ENCODE measurements at regions not wholly inside any gene's neighbourhood (a gene's known extent, or its start where the extent isn't known, plus 50 kb on each side); places are given as distances from the start of the nearest gene placed in this dataset.

- H3K4me1 ChIP-seq (ENCODE audit: control insufficient read depth in 2 of 2, insufficient read depth in 2 of 2, low read length in 2 of 2): no peaks in the 10 kb centered on the region
- 80% methylated on average over 1 of the region's 2 CpGs for WGBS (ENCODE audit: insufficient coverage)
- H3K9me3 ChIP-seq (ENCODE audit: control extremely low read depth in 1 of 3, control insufficient read depth in 2 of 3, insufficient read depth in 1 of 3, low read length in 2 of 3): no peaks in the 10 kb centered on the region
- Mint-ChIP-seq H3K9me3 (ENCODE audit: insufficient read depth) (peaks cover 4% of the 10 kb centered on the region), H3K27me3 (peaks cover 6% of the 10 kb centered on the region), H3K4me1 (no peaks in the 10 kb centered on the region), H3K27ac (no peak overlapping the region), H3K4me3 (no peak overlapping the region)
- H4K20me1 ChIP-seq (ENCODE audit: control insufficient read depth, insufficient read depth, low read length, poor library complexity, severe bottlenecking): no peaks in the 10 kb centered on the region
- CTCF ChIA-PET: no interaction called here
- no peaks in the 10 kb centered on the region for H3K79me2 ChIP-seq (ENCODE audit: control insufficient read depth, insufficient read depth, low read length)
- no peaks in the 10 kb centered on the region for H3K27me3 ChIP-seq (replicated peaks in 1 of 4; ENCODE audit: control extremely low read depth in 1 of 4, control insufficient read depth in 3 of 4, insufficient read depth in 4 of 4, low read length in 3 of 4)
- TF ChIP-seq EZH2 (IDR thresholded peaks at IDR 0.05; ENCODE audit: borderline replicate concordance, insufficient read depth, low read depth, low read length, poor library complexity, severe bottlenecking): no peak
- TF ChIP-seq, protein P1, sequence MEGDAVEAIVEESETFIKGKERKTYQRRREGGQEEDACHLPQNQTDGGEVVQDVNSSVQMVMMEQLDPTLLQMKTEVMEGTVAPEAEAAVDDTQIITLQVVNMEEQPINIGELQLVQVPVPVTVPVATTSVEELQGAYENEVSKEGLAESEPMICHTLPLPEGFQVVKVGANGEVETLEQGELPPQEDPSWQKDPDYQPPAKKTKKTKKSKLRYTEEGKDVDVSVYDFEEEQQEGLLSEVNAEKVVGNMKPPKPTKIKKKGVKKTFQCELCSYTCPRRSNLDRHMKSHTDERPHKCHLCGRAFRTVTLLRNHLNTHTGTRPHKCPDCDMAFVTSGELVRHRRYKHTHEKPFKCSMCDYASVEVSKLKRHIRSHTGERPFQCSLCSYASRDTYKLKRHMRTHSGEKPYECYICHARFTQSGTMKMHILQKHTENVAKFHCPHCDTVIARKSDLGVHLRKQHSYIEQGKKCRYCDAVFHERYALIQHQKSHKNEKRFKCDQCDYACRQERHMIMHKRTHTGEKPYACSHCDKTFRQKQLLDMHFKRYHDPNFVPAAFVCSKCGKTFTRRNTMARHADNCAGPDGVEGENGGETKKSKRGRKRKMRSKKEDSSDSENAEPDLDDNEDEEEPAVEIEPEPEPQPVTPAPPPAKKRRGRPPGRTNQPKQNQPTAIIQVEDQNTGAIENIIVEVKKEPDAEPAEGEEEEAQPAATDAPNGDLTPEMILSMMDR (IDR thresholded peaks at IDR 0.05): no peak
- H3K27ac ChIP-seq (ENCODE audit: low read length in 2 of 2): no peak overlapping the region
- H3K4me2 ChIP-seq (replicated peaks; ENCODE audit: low read depth, low read length, poor library complexity, severe bottlenecking): no peak overlapping the region
- H3K36me3 ChIP-seq (replicated peaks in 1 of 2; ENCODE audit: control extremely low read depth in 1 of 2, control insufficient read depth in 1 of 2, extremely low read depth in 1 of 2, insufficient read depth in 2 of 2, low read length in 1 of 2): no peaks in the 10 kb centered on the region
- no peak overlapping the region for H3K4me3 ChIP-seq (ENCODE audit: control extremely low read depth in 1 of 5, extremely low read depth in 1 of 5, insufficient read depth in 1 of 5, low read depth in 2 of 5, low read length in 4 of 5)
- DNase-seq: no peak
- H2AFZ ChIP-seq (ENCODE audit: insufficient read depth, low read depth, low read length, poor library complexity, severe bottlenecking): no peak overlapping the region
- H3K9ac ChIP-seq (ENCODE audit: low read length): no peak overlapping the region
- POLR2A ChIA-PET: no interaction called here
- intact Hi-C loops (cut with micrococcal nuclease): no loop called here
- no peak for ATAC-seq (ENCODE audit: low read depth)
Observed at GRCh38 chr16:80029381-80029630, 428.8 kb upstream of the MAF start.

- POLR2A ChIA-PET: no interaction called here
- no peak overlapping the region for H2AFZ ChIP-seq (ENCODE audit: insufficient read depth, low read depth, low read length, poor library complexity, severe bottlenecking)
- no peaks in the 10 kb centered on the region for H3K9me3 ChIP-seq (ENCODE audit: control extremely low read depth in 1 of 3, control insufficient read depth in 2 of 3, insufficient read depth in 1 of 3, low read length in 2 of 3)
- Mint-ChIP-seq H3K4me1 (no peaks in the 10 kb centered on the region), H3K27ac (no peak overlapping the region), H3K9me3 (ENCODE audit: insufficient read depth) (no peaks in the 10 kb centered on the region), H3K4me3 (no peak overlapping the region), H3K27me3 (peaks cover 6% of the 10 kb centered on the region)
- no peak for TF ChIP-seq EZH2 (IDR thresholded peaks at IDR 0.05; ENCODE audit: borderline replicate concordance, insufficient read depth, low read depth, low read length, poor library complexity, severe bottlenecking)
- TF ChIP-seq, protein P1 (IDR thresholded peaks at IDR 0.05): no peak
- intact Hi-C loops (cut with micrococcal nuclease): no loop called here
- H3K79me2 ChIP-seq (ENCODE audit: control insufficient read depth, insufficient read depth, low read length): no peaks in the 10 kb centered on the region
- no peak overlapping the region for H3K9ac ChIP-seq (ENCODE audit: low read length)
- ATAC-seq (ENCODE audit: low read depth): no peak
- H3K27me3 ChIP-seq (replicated peaks in 1 of 4; ENCODE audit: control extremely low read depth in 1 of 4, control insufficient read depth in 3 of 4, insufficient read depth in 4 of 4, low read length in 3 of 4): no peaks in the 10 kb centered on the region
- H3K36me3 ChIP-seq (replicated peaks in 1 of 2; ENCODE audit: control extremely low read depth in 1 of 2, control insufficient read depth in 1 of 2, extremely low read depth in 1 of 2, insufficient read depth in 2 of 2, low read length in 1 of 2): no peaks in the 10 kb centered on the region
- no peak overlapping the region for H3K4me3 ChIP-seq (ENCODE audit: control extremely low read depth in 1 of 5, extremely low read depth in 1 of 5, insufficient read depth in 1 of 5, low read depth in 2 of 5, low read length in 4 of 5)
- no peaks in the 10 kb centered on the region for H3K4me1 ChIP-seq (ENCODE audit: control insufficient read depth in 2 of 2, insufficient read depth in 2 of 2, low read length in 2 of 2)
- CTCF ChIA-PET: interaction anchor here (0.7 kb wide), 1 partner anchor 24 kb away, joined by 3 read pairs; no protein-coding TSS in a partner anchor
- no peak for DNase-seq
- no peaks in the 10 kb centered on the region for H4K20me1 ChIP-seq (ENCODE audit: control insufficient read depth, insufficient read depth, low read length, poor library complexity, severe bottlenecking)
- no peak overlapping the region for H3K4me2 ChIP-seq (replicated peaks; ENCODE audit: low read depth, low read length, poor library complexity, severe bottlenecking)
- no peak overlapping the region for H3K27ac ChIP-seq (ENCODE audit: low read length in 2 of 2)
- WGBS (ENCODE audit: insufficient coverage): 96% methylated on average over 3 of the region's 5 CpGs
Observed at GRCh38 chr16:80028581-80029380, 428.2 kb upstream of the MAF start.
